H1 (cell line): ENCODE measurements at regions not wholly inside any gene's neighbourhood (a gene's known extent, or its start where the extent isn't known, plus 50 kb on each side); places are given as distances from the start of the nearest gene placed in this dataset.

Source experiments
- CTCF ChIA-PET: fragments of 300-600 bp; sonication (Branson Sonifier 250); formaldehyde crosslinking; loops from one replicate; lab custom pipeline; 2021; ENCODE audit not compliant: partially characterized antibody; lab: Charles Lee
- POLR2A ChIA-PET: fragments of 300-600 bp; sonication (Branson Sonifier 250); formaldehyde crosslinking; loops from one replicate; lab custom pipeline; 2021; ENCODE audit warnings: inconsistent platforms; ENCODE audit not compliant: partially characterized antibody; lab: Charles Lee
- DNase-seq, 2 experiments: peaks; one replicate each; pipeline versions ENCODE4 v3.0.0 to v3.0.0-alpha.2; 2010 to 2022; ENCODE audit warnings: low spot score in 2 of 2, low read depth in 1 of 2, mixed read lengths in 1 of 2
- FAIRE-seq: peaks from 2 replicates; lab custom pipeline; 2011; peaks lifted over from hg19 to GRCh38; lab: Jason Lieb, UNC
- H2AFZ ChIP-seq: 2 replicates; pipeline ENCODE4 v1.8.1; 2012; ENCODE audit warnings: low read length, inconsistent platforms
- H2AK5ac ChIP-seq: 2 replicates; pipeline ENCODE4 v1.6.1; 2013; ENCODE audit warnings: low read depth, low read length
- H2BK120ac ChIP-seq: replicated peaks from 2 replicates; pipeline ENCODE3; 2013; ENCODE audit warnings: low read depth, low read length, inconsistent platforms
- H2BK12ac ChIP-seq: 2 replicates; pipeline ENCODE4 v1.6.1; 2013; ENCODE audit warnings: low read depth, low read length
- H2BK15ac ChIP-seq: 2 replicates; pipeline ENCODE4 v1.6.1; 2013; ENCODE audit warnings: low read length
- H2BK20ac ChIP-seq: 2 replicates; pipeline ENCODE4 v1.6.1; 2013; ENCODE audit warnings: low read length
- H2BK5ac ChIP-seq: 2 replicates; pipeline ENCODE4 v1.6.1; 2013; ENCODE audit warnings: low read depth, low read length
- H3K14ac ChIP-seq: 2 replicates; pipeline ENCODE4 v1.6.1; 2013; ENCODE audit warnings: inconsistent platforms; ENCODE audit not compliant: insufficient read length
- H3K18ac ChIP-seq: 2 replicates; pipeline ENCODE4 v1.6.1; 2013; ENCODE audit warnings: low read length; ENCODE audit errors: extremely low read depth
- H3K23ac ChIP-seq: 2 replicates; pipeline ENCODE4 v1.6.1; 2013; ENCODE audit warnings: inconsistent platforms; ENCODE audit not compliant: insufficient read length
- H3K23me2 ChIP-seq: 2 replicates; pipeline ENCODE4 v1.6.1; 2013; ENCODE audit warnings: low read depth, low read length
- H3K27ac ChIP-seq: 2 replicates; pipeline ENCODE4 v1.6.1; 2011; ENCODE audit warnings: low read depth, low read length, inconsistent platforms
- H3K27me3 ChIP-seq, 4 experiments: replicated peaks in 1 of 4; 1 replicate in 1 of 4; 2 replicates in 3 of 4; pipeline versions ENCODE4 v1.6.1 to v1.8.1; 2011 to 2013; ENCODE audit warnings: low read length in 3 of 4, mild to moderate bottlenecking in 3 of 4, inconsistent platforms in 2 of 4, mixed read lengths in 2 of 4, moderate library complexity in 1 of 4; ENCODE audit not compliant: control insufficient read depth in 3 of 4, insufficient read depth in 3 of 4; ENCODE audit errors: extremely low read depth in 1 of 4
- H3K36me3 ChIP-seq, 4 experiments: 2 replicates each; pipeline versions ENCODE4 v1.6.1 to v1.8.1; 2011 to 2013; ENCODE audit warnings: mild to moderate bottlenecking in 4 of 4, low read length in 3 of 4, moderate library complexity in 2 of 4, control low read depth in 1 of 4, inconsistent platforms in 1 of 4; ENCODE audit not compliant: insufficient read depth in 4 of 4, control insufficient read depth in 2 of 4
- H3K4ac ChIP-seq: replicated peaks from 2 replicates; pipeline ENCODE3; 2013; ENCODE audit warnings: low read length, low read depth, mixed read lengths, inconsistent platforms; ENCODE audit not compliant: insufficient read length
- H3K4me1 ChIP-seq, 4 experiments: replicated peaks in 1 of 4; 1 replicate in 1 of 4; 2 replicates in 3 of 4; pipeline versions ENCODE4 v1.6.1 to v1.8.1; 2011 to 2013; ENCODE audit warnings: low read length in 3 of 4, inconsistent platforms in 2 of 4, mixed read lengths in 1 of 4; ENCODE audit not compliant: insufficient read depth in 4 of 4, control insufficient read depth in 3 of 4
- H3K4me2 ChIP-seq, 2 experiments: 2 replicates each; pipeline versions ENCODE4 v1.6.1 to v1.8.1; 2011 to 2013; ENCODE audit warnings: low read depth in 2 of 2, low read length in 2 of 2, control low read depth in 1 of 2, inconsistent platforms in 1 of 2, mild to moderate bottlenecking in 1 of 2; ENCODE audit not compliant: insufficient read depth in 1 of 2
- H3K4me3 ChIP-seq, 4 experiments: fragments of 200-600, 300-600 bp in 1 of 4; sonication (generic), shearing (Covaris generic), sonication (Bioruptor Twin) in 1 of 4; 2 replicates each; pipeline versions ENCODE4 v1.5.1 to v1.8.1; 2011 to 2016; ENCODE audit warnings: low read length in 4 of 4, low read depth in 3 of 4, control low read depth in 2 of 4, inconsistent platforms in 2 of 4, mild to moderate bottlenecking in 2 of 4, mixed read lengths in 1 of 4, moderate library complexity in 1 of 4; ENCODE audit not compliant: insufficient read depth in 2 of 4; ENCODE audit errors: extremely low read depth in 1 of 4
- H3K56ac ChIP-seq: replicated peaks from 2 replicates; pipeline ENCODE3; 2013; ENCODE audit warnings: low read depth, mild to moderate bottlenecking, mixed read lengths, low read length, inconsistent platforms; ENCODE audit not compliant: insufficient read length
- H3K79me1 ChIP-seq: 2 replicates; pipeline ENCODE4 v1.6.1; 2013; ENCODE audit warnings: low read depth, low read length, control low read depth
- H3K79me2 ChIP-seq, 2 experiments: 2 replicates each; pipeline versions ENCODE4 v1.6.1 to v1.8.1; 2012 to 2013; ENCODE audit warnings: low read length in 2 of 2, mild to moderate bottlenecking in 2 of 2, inconsistent platforms in 1 of 2; ENCODE audit not compliant: insufficient read depth in 2 of 2, control insufficient read depth in 1 of 2
- H3K9ac ChIP-seq, 4 experiments: replicated peaks in 1 of 4; 1 replicate in 1 of 4; 2 replicates in 3 of 4; pipeline versions ENCODE4 v1.6.1 to v1.8.1; 2011 to 2013; ENCODE audit warnings: low read depth in 3 of 4, low read length in 3 of 4, control low read depth in 2 of 4, mild to moderate bottlenecking in 2 of 4, moderate library complexity in 2 of 4, inconsistent platforms in 1 of 4; ENCODE audit errors: extremely low read depth in 1 of 4
- H3K9me3 ChIP-seq, 2 experiments: 2 replicates each; pipeline versions ENCODE4 v1.6.1 to v1.8.1; 2012 to 2013; ENCODE audit warnings: mild to moderate bottlenecking in 2 of 2, moderate library complexity in 2 of 2, control low read depth in 1 of 2, inconsistent platforms in 1 of 2, low read depth in 1 of 2, low read length in 1 of 2, mixed read lengths in 1 of 2; ENCODE audit not compliant: insufficient read depth in 2 of 2
- H4K20me1 ChIP-seq, 2 experiments: replicated peaks in 1 of 2; 2 replicates each; pipeline versions ENCODE3 to v1.8.1; 2011 to 2013; ENCODE audit warnings: inconsistent platforms in 2 of 2, low read length in 2 of 2, mild to moderate bottlenecking in 1 of 2; ENCODE audit not compliant: insufficient read depth in 2 of 2, control insufficient read depth in 1 of 2
- H4K5ac ChIP-seq: 2 replicates; pipeline ENCODE4 v1.6.1; 2013; ENCODE audit warnings: low read length, low read depth, mixed read lengths, inconsistent platforms; ENCODE audit not compliant: insufficient read length
- H4K8ac ChIP-seq: 2 replicates; pipeline ENCODE4 v1.8.0; 2013; ENCODE audit warnings: mild to moderate bottlenecking, moderate library complexity, low read length, inconsistent platforms; ENCODE audit not compliant: insufficient read depth; ENCODE audit errors: extremely low read depth
- H4K91ac ChIP-seq: replicated peaks from 2 replicates; pipeline ENCODE3; 2013; ENCODE audit warnings: low read length, mixed read lengths, inconsistent platforms; ENCODE audit not compliant: insufficient read length
- ASH2L ChIP-seq: fragments of 200-600, 300-600 bp; sonication (generic); IDR thresholded peaks from one replicate; pipeline ENCODE4 v1.7.1; 2017; ENCODE audit warnings: low read length
- CBX5 ChIP-seq: fragments of 300-800, 300-1000 bp; sonication (generic); IDR thresholded peaks from 2 replicates; pipeline ENCODE4 v1.7.1; 2016; ENCODE audit warnings: antibody characterized with exemption, low read length, low read depth
- CREB1 ChIP-seq: IDR thresholded peaks from 2 replicates; pipeline ENCODE4 v1.6.1; 2012; ENCODE audit warnings: inconsistent platforms
- EZH2 ChIP-seq: fragments of 200-600 bp; sonication (generic); IDR thresholded peaks from 2 replicates; pipeline ENCODE4 v1.7.1; 2012; ENCODE audit warnings: low read depth, mild to moderate bottlenecking, moderate library complexity, low read length, inconsistent platforms; ENCODE audit not compliant: severe bottlenecking
- JUN ChIP-seq: IDR thresholded peaks from 2 replicates; pipeline ENCODE4 v1.6.1; 2011; ENCODE audit warnings: low read depth, mild to moderate bottlenecking, improper control_type of control experiment, low read length
- RAD21 ChIP-seq, 2 experiments: IDR thresholded peaks in 1 of 2; conservative IDR thresholded peaks in 1 of 2; 2 replicates each; pipeline ENCODE4 v1.6.1; 2011; ENCODE audit warnings: low read depth in 2 of 2, low read length in 2 of 2, improper control_type of control experiment in 1 of 2, inconsistent platforms in 1 of 2, mild to moderate bottlenecking in 1 of 2, moderate library complexity in 1 of 2
- RNF2 ChIP-seq: fragments of 200-900, 300-1000 bp; sonication (generic); IDR thresholded peaks from 2 replicates; pipeline ENCODE4 v1.7.1; 2016; ENCODE audit warnings: borderline replicate concordance, low read depth, mild to moderate bottlenecking, antibody characterized with exemption, low read length; ENCODE audit not compliant: poor library complexity, severe bottlenecking; ENCODE audit errors: missing control alignments
- SIRT6 ChIP-seq: IDR thresholded peaks from one replicate; pipeline ENCODE4 v1.7.1; 2012; ENCODE audit warnings: low read length, inconsistent platforms
- SIX5 ChIP-seq: IDR thresholded peaks from 2 replicates; pipeline ENCODE4 v1.6.1; 2011; ENCODE audit warnings: mild to moderate bottlenecking, low read depth, low read length
- SP4 ChIP-seq: IDR thresholded peaks from 2 replicates; pipeline ENCODE4 v1.6.1; 2012; ENCODE audit warnings: low read length, inconsistent platforms
- SRF ChIP-seq: IDR thresholded peaks from 2 replicates; pipeline ENCODE4 v1.6.1; 2011; ENCODE audit warnings: mild to moderate bottlenecking, low read depth, low read length, moderate library complexity
- SUZ12 ChIP-seq: fragments of 200-600 bp; sonication (generic); IDR thresholded peaks from 2 replicates; pipeline ENCODE4 v1.6.1; 2012; ENCODE audit warnings: mild to moderate bottlenecking, inconsistent platforms, low read length, moderate library complexity, mixed read lengths
- TAF1 ChIP-seq: IDR thresholded peaks from 2 replicates; pipeline ENCODE4 v1.6.1; 2011; ENCODE audit warnings: mild to moderate bottlenecking, low read depth, low read length
- ZNF274 ChIP-seq: IDR thresholded peaks from 2 replicates; pipeline ENCODE4 v1.7.0; 2012; ENCODE audit warnings: low read length, borderline replicate concordance; ENCODE audit errors: extremely low read depth
- WGBS, 2 experiments: shearing (Covaris generic) in 1 of 2; methylation state at CpG; one replicate each; pipeline versions ENCODE4 v1.1.6 to v1.1.7; 2013 to 2015; ENCODE audit warnings: low lambda C conversion rate in 2 of 2, mixed read lengths in 2 of 2, inconsistent platforms in 1 of 2, low coverage in 1 of 2, missing lambda C conversion rate in 1 of 2; ENCODE audit not compliant: insufficient replicate concordance in 2 of 2, insufficient coverage in 1 of 2, insufficient read length in 1 of 2; ENCODE audit errors: extremely low coverage in 1 of 2, missing lambda C conversion rate in 1 of 2; 5-methylcytosine and 5-hydroxymethylcytosine counted together
- TF ChIP-seq, protein P1 (sequence below): IDR thresholded peaks from 2 replicates; pipeline ENCODE4 v1.6.1; 2011; ENCODE audit warnings: low read length, improper control_type of control experiment

DNA sequence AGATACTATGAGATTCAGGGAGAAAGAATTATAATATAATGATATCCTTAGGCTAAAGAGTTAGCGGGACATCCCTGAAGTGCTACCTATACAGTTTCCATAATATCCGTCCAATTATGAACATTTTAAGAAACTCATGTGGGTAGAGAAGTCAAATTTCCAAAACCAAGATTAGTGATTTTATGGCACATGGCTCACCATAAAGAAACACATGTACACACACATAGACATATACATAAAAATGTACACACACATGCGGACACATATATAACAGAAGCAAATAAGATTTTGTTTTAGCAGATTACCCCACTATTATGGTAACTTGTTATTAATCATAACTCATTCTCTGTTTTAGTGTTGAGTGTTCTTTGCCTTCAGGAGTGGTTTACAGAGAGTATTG lies 566.7 kb upstream of the NEGR1 start:
- Histone ChIP-seq H3K9ac (no peak overlapping the region), H3K79me1 (no peaks in the 10 kb centered on the region), H2BK12ac (no peak overlapping the region), H4K5ac (no peak overlapping the region), H2AK5ac (no peak overlapping the region), H2BK5ac (no peak overlapping the region), H3K4me1 (peaks cover 0 to 5% (median 2%) of the 10 kb centered on the region in 4 experiments; a peak in 3 of 7 replicates), H4K91ac (no peak overlapping the region), H4K20me1 (no peaks in the 10 kb centered on the region), H3K79me2 (no peaks in the 10 kb centered on the region), H2BK15ac (no peak overlapping the region), H3K18ac (no peak overlapping the region), H3K4me2 (no peak overlapping the region), H3K36me3 (no peaks in the 10 kb centered on the region), H3K14ac (no peak overlapping the region), H2BK20ac (no peak overlapping the region), H3K27ac (no peak overlapping the region), H2BK120ac (no peak overlapping the region), H4K8ac (no peak overlapping the region), H3K4me3 (no peak overlapping the region), H3K27me3 (no peaks in the 10 kb centered on the region), H3K23ac (no peak overlapping the region), H3K9me3 (no peaks in the 10 kb centered on the region), H3K4ac (no peak overlapping the region), H3K56ac (no peak overlapping the region), H2AFZ (no peak overlapping the region), H3K23me2 (no peaks in the 10 kb centered on the region)
- ChIA-PET POLR2A (no interaction called here), CTCF (no interaction called here)
- FAIRE-seq: no peak
- no peak for DNase-seq
- WGBS, 2 experiments: 93% methylated on average over 3 of the region's 3 CpGs; no CpG with 5 or more reads in 1 of the 2 experiments
- TF ChIP-seq ASH2L: no peak
- no peak for TF ChIP-seq SUZ12
- no peak for TF ChIP-seq SIX5
- no peak for TF ChIP-seq EZH2
- no peak for TF ChIP-seq RAD21 (IDR thresholded peaks at IDR 0.05 in 1 of 2, conservative IDR thresholded peaks at IDR 0.05 in 1 of 2; ENCODE audit: low read depth in 2 of 2, low read length in 2 of 2)
- no peak for TF ChIP-seq SIRT6
- TF ChIP-seq, protein P1, sequence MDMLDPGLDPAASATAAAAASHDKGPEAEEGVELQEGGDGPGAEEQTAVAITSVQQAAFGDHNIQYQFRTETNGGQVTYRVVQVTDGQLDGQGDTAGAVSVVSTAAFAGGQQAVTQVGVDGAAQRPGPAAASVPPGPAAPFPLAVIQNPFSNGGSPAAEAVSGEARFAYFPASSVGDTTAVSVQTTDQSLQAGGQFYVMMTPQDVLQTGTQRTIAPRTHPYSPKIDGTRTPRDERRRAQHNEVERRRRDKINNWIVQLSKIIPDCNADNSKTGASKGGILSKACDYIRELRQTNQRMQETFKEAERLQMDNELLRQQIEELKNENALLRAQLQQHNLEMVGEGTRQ: no peak
- TF ChIP-seq SP4: no peak
- TF ChIP-seq TAF1: no peak
- no peak for TF ChIP-seq RNF2
- no peak for TF ChIP-seq CBX5
- no peak for TF ChIP-seq CREB1
- TF ChIP-seq ZNF274: no peak
- TF ChIP-seq SRF: no peak
- TF ChIP-seq JUN: no peak
